IMR-90 (cell line): ENCODE measurements at regions not wholly inside any gene's neighbourhood (a gene's known extent, or its start where the extent isn't known, plus 50 kb on each side); places are given as distances from the start of the nearest gene placed in this dataset.

Experiments
- ATAC-seq: fragments of 200-7000 bp; cut with Tn5 transposase; 2 replicates; pipeline ENCODE4 v1.9.1; 2020; ENCODE audit warnings: low read depth, mild to moderate bottlenecking, moderate library complexity
- BruUV-seq: library from RNA; stranded (reverse); fragments of 400-500 nt; replicated peaks from 2 replicates; lab custom pipeline; 2021; lab: Mats Ljungman, UMichigan
- CTCF ChIA-PET: fragments of 300-600 bp; formaldehyde crosslinking; extraction: SDS; loops from one replicate; lab custom pipeline; 2021; ENCODE audit warnings: antibody characterized with exemption; lab: Yijun Ruan, JAX
- POLR2A ChIA-PET: fragments of 300-600 bp; sonication (Branson Sonifier 250); formaldehyde crosslinking; loops from one replicate; lab custom pipeline; 2022; ENCODE audit warnings: antibody characterized with exemption; ENCODE audit not compliant: unreplicated experiment; lab: Charles Lee
- DNase-seq: peaks from one replicate; pipeline ENCODE4 v3.0.0; 2013
- H2AFZ ChIP-seq: replicated peaks from 2 replicates; pipeline ENCODE3; 2013; ENCODE audit warnings: low read length, mild to moderate bottlenecking; ENCODE audit not compliant: poor library complexity
- H2AK5ac ChIP-seq: 2 replicates; pipeline ENCODE4 v1.6.1; 2013; ENCODE audit warnings: low read depth, low read length, inconsistent platforms
- H2AK9ac ChIP-seq: replicated peaks from 2 replicates; pipeline ENCODE3; 2013; ENCODE audit warnings: mild to moderate bottlenecking, low read depth, low read length, moderate library complexity; ENCODE audit not compliant: poor library complexity
- H2BK120ac ChIP-seq: 2 replicates; pipeline ENCODE4 v1.6.1; 2013; ENCODE audit warnings: low read depth, low read length, inconsistent platforms
- H2BK15ac ChIP-seq: 3 replicates; pipeline ENCODE4 v1.6.1; 2013; ENCODE audit warnings: low read depth, low read length, inconsistent platforms
- H2BK20ac ChIP-seq: 2 replicates; pipeline ENCODE4 v1.6.1; 2013; ENCODE audit warnings: low read depth, mild to moderate bottlenecking, inconsistent platforms, low read length, moderate library complexity
- H2BK5ac ChIP-seq: 2 replicates; pipeline ENCODE4 v1.6.1; 2013; ENCODE audit warnings: mild to moderate bottlenecking, low read depth, low read length, inconsistent platforms; ENCODE audit not compliant: poor library complexity, severe bottlenecking
- H3K14ac ChIP-seq: replicated peaks from 2 replicates; pipeline ENCODE4 v1.6.1; 2013; ENCODE audit warnings: low read depth, low read length, inconsistent platforms
- H3K18ac ChIP-seq: 2 replicates; pipeline ENCODE4 v1.6.1; 2013; ENCODE audit warnings: low read depth, low read length, control low read depth
- H3K23ac ChIP-seq: 2 replicates; pipeline ENCODE4 v1.6.1; 2013; ENCODE audit warnings: low read depth, low read length, inconsistent platforms
- H3K27ac ChIP-seq: 2 replicates; pipeline ENCODE4 v1.5.1; 2013; ENCODE audit warnings: mild to moderate bottlenecking, control low read depth, low read length; ENCODE audit not compliant: insufficient read depth
- H3K27me3 ChIP-seq: 2 replicates; pipeline ENCODE4 v1.6.1; 2013; ENCODE audit warnings: low read length; ENCODE audit not compliant: control insufficient read depth, insufficient read depth
- H3K36me3 ChIP-seq: 2 replicates; pipeline ENCODE4 v1.6.1; 2013; ENCODE audit warnings: low read length, mixed read lengths; ENCODE audit not compliant: control insufficient read depth, insufficient read depth
- H3K4ac ChIP-seq: 2 replicates; pipeline ENCODE4 v1.6.1; 2013; ENCODE audit warnings: low read depth, low read length, inconsistent platforms
- H3K4me1 ChIP-seq: 2 replicates; pipeline ENCODE4 v1.6.1; 2013; ENCODE audit warnings: low read length, mixed read lengths; ENCODE audit not compliant: control insufficient read depth, insufficient read depth
- H3K4me2 ChIP-seq: 2 replicates; pipeline ENCODE4 v1.6.1; 2013; ENCODE audit warnings: low read depth, mild to moderate bottlenecking, control low read depth, low read length, moderate library complexity
- H3K4me3 ChIP-seq: 2 replicates; pipeline ENCODE4 v1.5.1; 2013; ENCODE audit warnings: low read depth, mild to moderate bottlenecking, control low read depth, low read length, moderate library complexity; ENCODE audit not compliant: insufficient read depth
- H3K56ac ChIP-seq: 2 replicates; pipeline ENCODE4 v1.6.1; 2013; ENCODE audit warnings: low read length, inconsistent platforms; ENCODE audit not compliant: insufficient read depth; ENCODE audit errors: extremely low read depth
- H3K79me1 ChIP-seq, 2 experiments: 2 replicates each; pipeline ENCODE4 v1.6.1; 2013; ENCODE audit warnings: low read length in 2 of 2, inconsistent platforms in 1 of 2, low read depth in 1 of 2
- H3K9ac ChIP-seq: 2 replicates; pipeline ENCODE4 v1.6.1; 2013; ENCODE audit warnings: low read depth, low read length, control low read depth
- H3K9me1 ChIP-seq: 2 replicates; pipeline ENCODE4 v1.6.1; 2013; ENCODE audit warnings: low read length, inconsistent platforms; ENCODE audit not compliant: insufficient read depth
- H3K9me3 ChIP-seq: 2 replicates; pipeline ENCODE4 v1.6.1; 2013; ENCODE audit warnings: low read length; ENCODE audit not compliant: control insufficient read depth, insufficient read depth
- H4K20me1 ChIP-seq: 2 replicates; pipeline ENCODE4 v1.6.1; 2013; ENCODE audit warnings: low read length, inconsistent platforms; ENCODE audit not compliant: insufficient read depth
- H4K5ac ChIP-seq: 2 replicates; pipeline ENCODE4 v1.6.1; 2013; ENCODE audit warnings: mild to moderate bottlenecking, low read depth, low read length, control low read depth
- H4K8ac ChIP-seq, 2 experiments: 2 replicates each; pipeline ENCODE4 v1.6.1; 2013; ENCODE audit warnings: low read depth in 2 of 2, low read length in 2 of 2, control low read depth in 1 of 2, inconsistent platforms in 1 of 2
- H4K91ac ChIP-seq: 2 replicates; pipeline ENCODE4 v1.6.1; 2013; ENCODE audit warnings: low read depth, low read length, inconsistent platforms; ENCODE audit not compliant: insufficient read depth
- CEBPB ChIP-seq: IDR thresholded peaks from 2 replicates; pipeline ENCODE4 v1.6.1; 2012; ENCODE audit warnings: low read depth, low read length, improper control_type of control experiment
- CHD1 ChIP-seq: IDR thresholded peaks from 2 replicates; pipeline ENCODE4 v1.6.1; 2012; ENCODE audit warnings: low read depth, low read length, improper control_type of control experiment
- FOS ChIP-seq: fragments of 150-350 bp; IDR thresholded peaks from 2 replicates; pipeline ENCODE4 v1.6.1; 2016; ENCODE audit warnings: low read depth, low read length
- MAFK ChIP-seq: IDR thresholded peaks from 2 replicates; pipeline ENCODE4 v1.6.1; 2012; ENCODE audit warnings: low read depth, low read length, improper control_type of control experiment
- MXI1 ChIP-seq: IDR thresholded peaks from 2 replicates; pipeline ENCODE4 v1.6.1; 2012; ENCODE audit warnings: low read depth, mild to moderate bottlenecking, low read length, moderate library complexity, borderline replicate concordance
- RAD21 ChIP-seq: IDR thresholded peaks from 2 replicates; pipeline ENCODE4 v1.6.1; 2012; ENCODE audit warnings: low read length, improper control_type of control experiment
- RCOR1 ChIP-seq: IDR thresholded peaks from 2 replicates; pipeline ENCODE4 v1.6.1; 2012; ENCODE audit warnings: mild to moderate bottlenecking, low read length, improper control_type of control experiment; ENCODE audit not compliant: insufficient replicate concordance
- RFX5 ChIP-seq: IDR thresholded peaks from 2 replicates; pipeline ENCODE4 v1.8.0; 2012; ENCODE audit warnings: low read depth, mild to moderate bottlenecking, low read length, moderate library complexity
- SMC3 ChIP-seq: fragments of 150-350 bp; IDR thresholded peaks from 2 replicates; pipeline ENCODE4 v1.6.1; 2016; ENCODE audit warnings: low read depth, mild to moderate bottlenecking, antibody characterized with exemption, low read length, moderate library complexity
- whole genome bisulfite sequencing, 2 experiments: methylation state at CpG; one replicate each; pipeline versions ENCODE4 v1.1.5 to v1.1.7; 2013; ENCODE audit warnings: missing lambda C conversion rate in 2 of 2; ENCODE audit not compliant: insufficient read length in 1 of 2; ENCODE audit errors: extremely low coverage in 2 of 2; 5-methylcytosine and 5-hydroxymethylcytosine counted together
- dilution Hi-C: fragments of 300-500 bp; cut with HindIII; formaldehyde crosslinking; loops from one replicate; pipeline ENCODE4 v1.14.3; 2018; ENCODE audit warnings: low sequenced_read_pairs; ENCODE audit not compliant: unreplicated experiment
- in situ Hi-C: fragments of 300-500 bp; cut with MboI; formaldehyde crosslinking; loops from 3 replicates; pipeline ENCODE4 v1.14.3; 2019; ENCODE audit warnings: low sequenced_read_pairs, inconsistent platforms, mixed read lengths
- intact Hi-C: fragments of 100-400 bp; cut with micrococcal nuclease; formaldehyde crosslinking; loops from 2 replicates; pipeline ENCODE4 v1.10.0; 2022
- TF ChIP-seq, protein P1 (sequence below): fragments of 150-350 bp; IDR thresholded peaks from 2 replicates; pipeline ENCODE4 v1.6.1; 2016; ENCODE audit warnings: low read depth, mild to moderate bottlenecking, low read length, moderate library complexity, borderline replicate concordance
- TF ChIP-seq, protein P2 (sequence below): conservative IDR thresholded peaks from 2 replicates; pipeline ENCODE4 v1.5.1; 2012; ENCODE audit warnings: mild to moderate bottlenecking, low read depth, low read length, improper control_type of control experiment

DNA sequence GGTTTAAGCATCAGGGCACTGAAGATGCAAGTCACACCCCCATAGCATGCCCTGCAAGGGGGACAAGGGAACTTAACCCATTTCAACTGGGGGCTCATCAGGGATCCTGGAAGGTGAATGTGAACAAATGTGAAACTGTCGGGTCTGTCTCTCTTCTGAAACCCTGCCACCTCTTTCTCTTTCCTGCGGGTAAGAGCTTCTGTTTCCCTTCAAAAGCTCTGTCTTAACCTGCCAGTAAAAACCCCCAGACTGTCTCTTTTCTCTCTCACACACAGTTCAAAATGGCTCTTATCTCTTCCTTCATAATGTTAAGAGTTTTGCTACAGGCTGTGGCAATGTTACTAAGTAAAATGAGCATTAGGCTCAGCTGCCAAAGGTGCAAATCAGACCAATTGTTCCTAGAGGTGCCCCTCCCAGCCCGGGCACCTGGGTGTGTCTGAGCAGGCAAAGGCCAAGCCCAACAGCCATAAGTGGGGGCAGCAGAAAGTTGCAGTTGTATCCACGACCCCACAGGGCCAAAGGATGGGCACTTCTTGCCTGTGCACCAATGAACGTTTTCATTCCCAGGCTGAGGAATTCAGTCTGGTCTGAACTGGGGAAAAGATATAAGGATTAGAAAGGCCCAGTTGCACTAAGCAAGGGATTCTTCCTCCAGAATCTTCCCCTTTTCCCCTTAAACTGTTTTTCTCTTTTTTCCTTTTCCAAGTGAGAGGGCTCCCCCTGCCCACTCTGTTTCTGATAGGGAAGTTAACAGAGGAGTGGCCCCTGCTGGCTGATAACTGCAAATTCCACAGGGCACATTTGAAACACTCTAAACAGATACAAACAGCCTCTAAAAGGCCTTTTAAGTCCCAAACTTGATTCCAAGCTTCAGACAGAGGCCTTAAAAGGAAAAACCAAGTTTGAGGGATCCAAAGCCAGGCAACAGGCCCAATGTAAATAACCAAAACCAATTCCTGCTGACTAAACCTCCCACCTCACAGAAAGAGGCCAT, 113.8 kb upstream of the EPHA6 start:
- TF ChIP-seq RAD21: no peak
- TF ChIP-seq, protein P1, sequence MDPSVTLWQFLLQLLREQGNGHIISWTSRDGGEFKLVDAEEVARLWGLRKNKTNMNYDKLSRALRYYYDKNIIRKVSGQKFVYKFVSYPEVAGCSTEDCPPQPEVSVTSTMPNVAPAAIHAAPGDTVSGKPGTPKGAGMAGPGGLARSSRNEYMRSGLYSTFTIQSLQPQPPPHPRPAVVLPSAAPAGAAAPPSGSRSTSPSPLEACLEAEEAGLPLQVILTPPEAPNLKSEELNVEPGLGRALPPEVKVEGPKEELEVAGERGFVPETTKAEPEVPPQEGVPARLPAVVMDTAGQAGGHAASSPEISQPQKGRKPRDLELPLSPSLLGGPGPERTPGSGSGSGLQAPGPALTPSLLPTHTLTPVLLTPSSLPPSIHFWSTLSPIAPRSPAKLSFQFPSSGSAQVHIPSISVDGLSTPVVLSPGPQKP: no peak
- no peak for TF ChIP-seq CEBPB
- TF ChIP-seq RCOR1: no peak
- no peak for TF ChIP-seq CHD1
- TF ChIP-seq FOS: no peak
- TF ChIP-seq MXI1: no peak
- TF ChIP-seq RFX5: no peak
- no peak for TF ChIP-seq SMC3
- TF ChIP-seq MAFK: no peak
- TF ChIP-seq, protein P2, sequence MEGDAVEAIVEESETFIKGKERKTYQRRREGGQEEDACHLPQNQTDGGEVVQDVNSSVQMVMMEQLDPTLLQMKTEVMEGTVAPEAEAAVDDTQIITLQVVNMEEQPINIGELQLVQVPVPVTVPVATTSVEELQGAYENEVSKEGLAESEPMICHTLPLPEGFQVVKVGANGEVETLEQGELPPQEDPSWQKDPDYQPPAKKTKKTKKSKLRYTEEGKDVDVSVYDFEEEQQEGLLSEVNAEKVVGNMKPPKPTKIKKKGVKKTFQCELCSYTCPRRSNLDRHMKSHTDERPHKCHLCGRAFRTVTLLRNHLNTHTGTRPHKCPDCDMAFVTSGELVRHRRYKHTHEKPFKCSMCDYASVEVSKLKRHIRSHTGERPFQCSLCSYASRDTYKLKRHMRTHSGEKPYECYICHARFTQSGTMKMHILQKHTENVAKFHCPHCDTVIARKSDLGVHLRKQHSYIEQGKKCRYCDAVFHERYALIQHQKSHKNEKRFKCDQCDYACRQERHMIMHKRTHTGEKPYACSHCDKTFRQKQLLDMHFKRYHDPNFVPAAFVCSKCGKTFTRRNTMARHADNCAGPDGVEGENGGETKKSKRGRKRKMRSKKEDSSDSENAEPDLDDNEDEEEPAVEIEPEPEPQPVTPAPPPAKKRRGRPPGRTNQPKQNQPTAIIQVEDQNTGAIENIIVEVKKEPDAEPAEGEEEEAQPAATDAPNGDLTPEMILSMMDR: no peak
- H3K14ac ChIP-seq: no peak overlapping the region
- intact Hi-C loops: no loop called here

More for the DNA sequence above, 113.8 kb upstream of the EPHA6 start:
- Histone ChIP-seq H2BK5ac (no peak overlapping the region), H2BK15ac (no peak overlapping the region), H3K4me1 (no peaks in the 10 kb centered on the region), H3K4me2 (no peak overlapping the region), H3K36me3 (no peaks in the 10 kb centered on the region), H3K27me3 (no peaks in the 10 kb centered on the region), H3K18ac (no peak overlapping the region), H3K56ac (no peak overlapping the region), H3K79me1 (no peaks in the 10 kb centered on the region), H3K4ac (no peak overlapping the region), H4K20me1 (no peaks in the 10 kb centered on the region), H2AK9ac (no peak overlapping the region), H4K8ac (no peak overlapping the region), H2AK5ac (no peak overlapping the region), H2AFZ (no peak overlapping the region), H4K5ac (no peak overlapping the region), H3K9ac (no peak overlapping the region), H3K23ac (no peak overlapping the region), H3K4me3 (no peak overlapping the region), H3K9me3 (peaks cover 26% of the 10 kb centered on the region; the same call in 1 of the 2 replicates), H2BK20ac (no peak overlapping the region), H2BK120ac (no peak overlapping the region), H4K91ac (no peak overlapping the region), H3K9me1 (no peaks in the 10 kb centered on the region), H3K27ac (no peak overlapping the region)
- WGBS, 2 experiments: 20% methylated on average over 1 of the region's 5 CpGs; no CpG with 5 or more reads in 1 of the 2 experiments
- no peak for ATAC-seq
- no TSS peak for BruUV-seq
- ChIA-PET CTCF (no interaction called here), POLR2A (no interaction called here)
- dilution Hi-C loops: no loop called here
- no peak for DNase-seq
- in situ Hi-C loops: no loop called here
